HL-60 (cell line): ENCODE measurements at regions not wholly inside any gene's neighbourhood (a gene's known extent, or its start where the extent isn't known, plus 50 kb on each side); places are given as distances from the start of the nearest gene placed in this dataset.

Experiments
- CTCF ChIP-seq: IDR thresholded peaks from one replicate; pipeline ENCODE4 v1.5.1; 2011; ENCODE audit warnings: low read length, control low read depth, inconsistent platforms; ENCODE audit not compliant: insufficient read depth
- GABPA ChIP-seq: IDR thresholded peaks from 2 replicates; pipeline ENCODE4 v1.6.1; 2012; ENCODE audit warnings: low read depth
- POLR2AphosphoS5 ChIP-seq: IDR thresholded peaks from 2 replicates; pipeline ENCODE4 v1.6.1; 2012; ENCODE audit warnings: low read depth
- SPI1 ChIP-seq: IDR thresholded peaks from 2 replicates; pipeline ENCODE4 v1.6.1; 2012; ENCODE audit warnings: low read depth, mild to moderate bottlenecking, borderline replicate concordance
- TF ChIP-seq, protein P1 (sequence below): IDR thresholded peaks from 2 replicates; pipeline ENCODE4 v1.6.1; 2012; ENCODE audit warnings: low read depth; ENCODE audit not compliant: insufficient replicate concordance

DNA sequence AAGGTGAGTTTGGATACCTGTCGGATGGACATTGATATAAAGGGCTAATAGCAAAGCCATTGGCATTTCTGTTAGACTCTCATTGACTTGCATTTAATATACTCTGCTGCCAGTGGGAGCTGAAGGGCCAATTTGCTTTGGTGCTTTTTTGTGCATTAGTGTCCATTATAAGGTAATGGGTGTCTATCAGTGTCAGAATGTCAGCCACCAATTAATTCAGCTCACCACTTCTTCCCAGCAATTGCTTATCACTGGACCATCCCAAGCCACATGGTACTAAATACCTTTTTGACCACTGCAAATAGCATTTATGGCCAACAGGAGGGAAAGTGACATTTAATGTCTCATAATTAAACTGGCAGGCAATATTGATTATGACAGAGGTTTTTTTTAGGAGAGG, 317.8 kb downstream of the TEX29 start:
- TF ChIP-seq CTCF (no peak), SPI1 (no peak), POLR2AphosphoS5 (no peak), GABPA (no peak)
- TF ChIP-seq, protein P1, sequence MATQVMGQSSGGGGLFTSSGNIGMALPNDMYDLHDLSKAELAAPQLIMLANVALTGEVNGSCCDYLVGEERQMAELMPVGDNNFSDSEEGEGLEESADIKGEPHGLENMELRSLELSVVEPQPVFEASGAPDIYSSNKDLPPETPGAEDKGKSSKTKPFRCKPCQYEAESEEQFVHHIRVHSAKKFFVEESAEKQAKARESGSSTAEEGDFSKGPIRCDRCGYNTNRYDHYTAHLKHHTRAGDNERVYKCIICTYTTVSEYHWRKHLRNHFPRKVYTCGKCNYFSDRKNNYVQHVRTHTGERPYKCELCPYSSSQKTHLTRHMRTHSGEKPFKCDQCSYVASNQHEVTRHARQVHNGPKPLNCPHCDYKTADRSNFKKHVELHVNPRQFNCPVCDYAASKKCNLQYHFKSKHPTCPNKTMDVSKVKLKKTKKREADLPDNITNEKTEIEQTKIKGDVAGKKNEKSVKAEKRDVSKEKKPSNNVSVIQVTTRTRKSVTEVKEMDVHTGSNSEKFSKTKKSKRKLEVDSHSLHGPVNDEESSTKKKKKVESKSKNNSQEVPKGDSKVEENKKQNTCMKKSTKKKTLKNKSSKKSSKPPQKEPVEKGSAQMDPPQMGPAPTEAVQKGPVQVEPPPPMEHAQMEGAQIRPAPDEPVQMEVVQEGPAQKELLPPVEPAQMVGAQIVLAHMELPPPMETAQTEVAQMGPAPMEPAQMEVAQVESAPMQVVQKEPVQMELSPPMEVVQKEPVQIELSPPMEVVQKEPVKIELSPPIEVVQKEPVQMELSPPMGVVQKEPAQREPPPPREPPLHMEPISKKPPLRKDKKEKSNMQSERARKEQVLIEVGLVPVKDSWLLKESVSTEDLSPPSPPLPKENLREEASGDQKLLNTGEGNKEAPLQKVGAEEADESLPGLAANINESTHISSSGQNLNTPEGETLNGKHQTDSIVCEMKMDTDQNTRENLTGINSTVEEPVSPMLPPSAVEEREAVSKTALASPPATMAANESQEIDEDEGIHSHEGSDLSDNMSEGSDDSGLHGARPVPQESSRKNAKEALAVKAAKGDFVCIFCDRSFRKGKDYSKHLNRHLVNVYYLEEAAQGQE = no peak
